Smooth muscle cell (in vitro differentiated cells): ENCODE measurements at regions not wholly inside any gene's neighbourhood (a gene's known extent, or its start where the extent isn't known, plus 50 kb on each side); places are given as distances from the start of the nearest gene placed in this dataset.
A peak's percentile ranks its signal among the peaks of the same experiment; 100 is the strongest.

Source experiments
- DNase-seq: peaks from one replicate; lab custom pipeline; 2025; ENCODE audit not compliant: unreplicated experiment; lab: John Stamatoyannopoulos, UW
- H2AFZ ChIP-seq: fragments of 200-600 bp; sonication (generic); 2 replicates; pipeline ENCODE4 v1.6.0; 2016; ENCODE audit warnings: antibody characterized with exemption, low read depth, mild to moderate bottlenecking
- H3F3A ChIP-seq: fragments of 200-600 bp; sonication (generic); 2 replicates; pipeline ENCODE4 v1.6.0; 2017; ENCODE audit warnings: antibody characterized with exemption, low read depth
- H3K27ac ChIP-seq: fragments of 200-600 bp; sonication (generic); 2 replicates; pipeline ENCODE4 v1.5.1; 2016; ENCODE audit warnings: low read depth, mild to moderate bottlenecking
- H3K27me3 ChIP-seq: fragments of 200-600 bp; sonication (generic); 2 replicates; pipeline ENCODE4 v1.6.1; 2016; ENCODE audit warnings: low read depth, mild to moderate bottlenecking
- H3K36me3 ChIP-seq: fragments of 200-600 bp; sonication (generic); 2 replicates; pipeline ENCODE4 v1.5.1; 2016; ENCODE audit warnings: low read depth
- H3K4me1 ChIP-seq: fragments of 200-600 bp; sonication (generic); 2 replicates; pipeline ENCODE4 v1.5.1; 2016; ENCODE audit warnings: low read depth
- H3K4me2 ChIP-seq: fragments of 200-600 bp; sonication (generic); 2 replicates; pipeline ENCODE4 v1.6.0; 2016; ENCODE audit warnings: mild to moderate bottlenecking
- H3K4me3 ChIP-seq: fragments of 200-600 bp; sonication (generic); 2 replicates; pipeline ENCODE4 v1.5.1; 2016; ENCODE audit warnings: mild to moderate bottlenecking
- H3K79me2 ChIP-seq: fragments of 200-600 bp; sonication (generic); 2 replicates; pipeline ENCODE4 v1.6.0; 2016; ENCODE audit warnings: low read depth, mild to moderate bottlenecking
- H3K9ac ChIP-seq: fragments of 200-600 bp; sonication (generic); 2 replicates; pipeline ENCODE4 v1.6.0; 2016; ENCODE audit warnings: low read depth
- H3K9me3 ChIP-seq: fragments of 200-600 bp; sonication (generic); replicated peaks from 2 replicates; pipeline ENCODE4 v1.5.1; 2016; ENCODE audit warnings: low read depth
- H4K20me1 ChIP-seq: fragments of 200-600 bp; sonication (generic); 2 replicates; pipeline ENCODE4 v1.6.0; 2016; ENCODE audit warnings: low read depth
- WGBS: methylation state at CpG from one replicate; pipeline ENCODE4 v1.1.7; 2016; ENCODE audit warnings: low lambda C conversion rate; 5-methylcytosine and 5-hydroxymethylcytosine counted together
- TF ChIP-seq, protein P1 (sequence below): fragments of 200-600 bp; sonication (generic); IDR thresholded peaks from 2 replicates; pipeline ENCODE4 v1.5.1; 2017; ENCODE audit warnings: borderline replicate concordance, mild to moderate bottlenecking, antibody characterized with exemption; ENCODE audit not compliant: insufficient read depth, poor library complexity, severe bottlenecking

DNA sequence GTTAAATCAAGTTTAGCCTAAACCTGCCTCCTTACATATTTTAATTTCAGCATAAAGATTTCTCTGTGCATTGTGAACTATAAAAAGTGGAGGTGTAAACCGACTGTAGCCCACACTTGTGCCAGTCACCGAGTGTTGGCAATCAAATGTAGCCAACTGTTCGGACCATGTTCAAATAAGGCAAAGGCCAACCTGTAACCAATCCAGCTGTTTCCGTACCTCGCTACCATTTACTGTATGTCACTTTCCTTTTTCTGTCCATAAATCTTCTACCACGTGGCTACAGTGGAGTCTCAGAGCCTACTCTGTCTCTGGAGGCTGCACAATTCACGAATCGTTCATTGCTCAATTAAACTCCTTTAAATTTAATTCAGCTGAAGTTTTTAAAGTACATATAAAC, 156.0 kb downstream of the SLC25A46 start:
- Histone ChIP-seq H3F3A (no peaks in the 10 kb centered on the region), H3K36me3 (no peaks in the 10 kb centered on the region), H2AFZ (no peak overlapping the region), H3K79me2 (no peaks in the 10 kb centered on the region), H3K9ac (no peak overlapping the region), H3K27ac (no peak overlapping the region), H3K4me2 (no peak overlapping the region), H3K9me3 (no peaks in the 10 kb centered on the region), H4K20me1 (no peaks in the 10 kb centered on the region), H3K4me3 (no peak overlapping the region), H3K4me1 (no peaks in the 10 kb centered on the region), H3K27me3 (no peaks in the 10 kb centered on the region)
- no peak for DNase-seq
- TF ChIP-seq, protein P1, sequence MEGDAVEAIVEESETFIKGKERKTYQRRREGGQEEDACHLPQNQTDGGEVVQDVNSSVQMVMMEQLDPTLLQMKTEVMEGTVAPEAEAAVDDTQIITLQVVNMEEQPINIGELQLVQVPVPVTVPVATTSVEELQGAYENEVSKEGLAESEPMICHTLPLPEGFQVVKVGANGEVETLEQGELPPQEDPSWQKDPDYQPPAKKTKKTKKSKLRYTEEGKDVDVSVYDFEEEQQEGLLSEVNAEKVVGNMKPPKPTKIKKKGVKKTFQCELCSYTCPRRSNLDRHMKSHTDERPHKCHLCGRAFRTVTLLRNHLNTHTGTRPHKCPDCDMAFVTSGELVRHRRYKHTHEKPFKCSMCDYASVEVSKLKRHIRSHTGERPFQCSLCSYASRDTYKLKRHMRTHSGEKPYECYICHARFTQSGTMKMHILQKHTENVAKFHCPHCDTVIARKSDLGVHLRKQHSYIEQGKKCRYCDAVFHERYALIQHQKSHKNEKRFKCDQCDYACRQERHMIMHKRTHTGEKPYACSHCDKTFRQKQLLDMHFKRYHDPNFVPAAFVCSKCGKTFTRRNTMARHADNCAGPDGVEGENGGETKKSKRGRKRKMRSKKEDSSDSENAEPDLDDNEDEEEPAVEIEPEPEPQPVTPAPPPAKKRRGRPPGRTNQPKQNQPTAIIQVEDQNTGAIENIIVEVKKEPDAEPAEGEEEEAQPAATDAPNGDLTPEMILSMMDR, result no peak
- 90% methylated on average over 8 of the region's 8 CpGs for WGBS

DNA sequence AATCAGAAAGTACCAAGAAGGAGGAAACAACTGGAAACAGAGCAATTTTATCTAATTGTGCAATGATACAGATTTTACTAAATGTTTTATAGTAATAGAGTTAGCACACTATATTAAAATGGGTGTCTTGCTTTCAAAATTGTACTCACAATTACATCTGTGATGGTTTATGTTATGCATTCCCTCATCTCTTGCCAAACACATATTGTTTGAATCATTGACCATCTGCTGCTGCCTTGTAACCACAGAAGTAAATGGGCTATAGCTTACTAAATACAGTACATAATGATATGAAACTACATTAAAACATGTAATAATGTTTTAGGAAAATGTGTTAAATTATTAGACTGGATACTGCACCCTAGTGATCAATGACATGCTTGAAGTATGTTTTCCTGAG, 158.1 kb downstream of the SLC25A46 start:
- no peaks in the 10 kb centered on the region for H3K36me3 ChIP-seq
- H3K27me3 ChIP-seq, result no peaks in the 10 kb centered on the region
- H3K4me2 ChIP-seq, result peak overlapping the region; percentile 6
- no peak overlapping the region for H3K9ac ChIP-seq
- no peak overlapping the region for H3K27ac ChIP-seq
- TF ChIP-seq, protein P1, result no peak
- no peak overlapping the region for H2AFZ ChIP-seq
- H3K79me2 ChIP-seq, result no peaks in the 10 kb centered on the region
- H3K4me3 ChIP-seq, result no peak overlapping the region
- H4K20me1 ChIP-seq, result no peaks in the 10 kb centered on the region
- no peaks in the 10 kb centered on the region for H3F3A ChIP-seq
- H3K9me3 ChIP-seq, result no peaks in the 10 kb centered on the region
- no peaks in the 10 kb centered on the region for H3K4me1 ChIP-seq
- no peak for DNase-seq

DNA sequence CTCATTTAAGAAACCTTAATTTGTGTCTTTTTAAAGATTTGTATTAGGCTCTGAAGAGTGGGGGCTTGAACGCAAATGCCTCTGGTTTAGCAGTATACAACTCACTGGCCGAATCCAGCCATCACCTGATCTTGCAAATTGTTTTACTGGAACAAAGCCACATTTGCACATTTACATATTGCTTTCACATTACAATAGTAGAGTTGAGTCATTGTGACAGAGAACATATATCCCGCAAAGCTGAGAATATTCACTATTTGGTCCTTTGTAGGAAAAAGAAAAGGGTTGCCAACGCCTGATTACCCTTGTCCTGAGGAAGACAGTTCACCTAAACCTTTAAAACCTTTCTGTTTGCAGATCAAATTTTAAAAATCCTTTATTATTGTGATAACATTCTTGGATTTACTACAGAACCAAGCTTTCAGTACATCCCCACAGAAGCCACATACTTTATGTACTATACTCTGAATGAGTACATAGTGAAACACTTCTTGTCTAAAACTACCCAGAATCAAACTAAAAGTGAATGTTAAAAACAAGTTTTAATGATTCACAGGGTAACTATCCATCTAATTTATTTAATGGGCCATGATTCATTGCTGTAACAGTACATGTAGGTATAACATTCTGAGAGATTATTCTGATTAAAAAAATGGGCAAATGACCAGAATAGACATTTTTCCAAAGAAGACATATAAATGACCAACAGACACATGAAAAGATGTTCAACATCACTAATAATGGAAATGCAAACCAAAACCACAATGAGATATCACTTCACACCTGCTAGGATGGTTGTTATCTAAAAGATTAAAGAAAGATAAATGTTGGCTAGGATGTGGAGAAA, 161.0 kb downstream of the SLC25A46 start:
- H3K27me3 ChIP-seq, result no peaks in the 10 kb centered on the region
- 67% methylated on average over 4 of the region's 4 CpGs for WGBS
- H3K4me2 ChIP-seq, result peak overlapping the region; percentile 43
- no peaks in the 10 kb centered on the region for H4K20me1 ChIP-seq
- peak overlapping the region; percentile 59 for H3K27ac ChIP-seq
- H3K4me3 ChIP-seq, result no peak overlapping the region
- H3K9me3 ChIP-seq, result no peaks in the 10 kb centered on the region
- TF ChIP-seq, protein P1, result no peak
- H3F3A ChIP-seq, result no peaks in the 10 kb centered on the region
- H3K9ac ChIP-seq, result no peak overlapping the region
- no peaks in the 10 kb centered on the region for H3K4me1 ChIP-seq
- DNase-seq, result no peak
- H2AFZ ChIP-seq, result no peak overlapping the region
- H3K36me3 ChIP-seq, result no peaks in the 10 kb centered on the region
- H3K79me2 ChIP-seq, result no peaks in the 10 kb centered on the region

DNA sequence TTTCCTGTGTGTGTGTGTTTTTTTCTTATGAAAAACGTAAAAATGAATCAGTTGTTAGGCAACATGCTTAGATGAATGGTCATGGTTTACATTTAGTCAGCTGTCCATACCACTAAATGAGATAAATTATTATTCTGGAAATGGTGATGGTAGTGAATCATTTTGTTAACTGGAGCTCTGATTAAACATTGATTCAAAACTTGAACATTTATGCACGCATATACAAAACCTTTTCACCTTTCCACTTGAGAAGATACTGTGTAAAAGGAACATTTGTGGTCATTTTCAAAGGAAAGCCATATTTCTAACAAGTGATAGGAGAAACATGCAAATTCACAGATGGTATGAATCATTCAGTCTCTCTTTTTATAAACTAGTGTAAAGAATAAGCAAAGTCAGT, 162.0 kb downstream of the SLC25A46 start:
- Histone ChIP-seq H3K27ac (peak overlapping the region; percentile 59), H3K4me2 (peak overlapping the region; percentile 43), H3K4me3 (no peak overlapping the region)

More for the DNA sequence above, 162.0 kb downstream of the SLC25A46 start:
- TF ChIP-seq, protein P1, result no peak
- DNase-seq, result no peak
- no peak overlapping the region for H3K9ac ChIP-seq
- no peaks in the 10 kb centered on the region for H3K36me3 ChIP-seq
- no peak overlapping the region for H2AFZ ChIP-seq
- H3K4me1 ChIP-seq, result no peaks in the 10 kb centered on the region
- H3K9me3 ChIP-seq, result no peaks in the 10 kb centered on the region
- no peaks in the 10 kb centered on the region for H3F3A ChIP-seq
- WGBS, result 26% methylated on average over 2 of the region's 2 CpGs
- H4K20me1 ChIP-seq, result no peaks in the 10 kb centered on the region
- H3K27me3 ChIP-seq, result no peaks in the 10 kb centered on the region
- no peaks in the 10 kb centered on the region for H3K79me2 ChIP-seq
